ENCODE measurements at regions not wholly inside any gene's neighbourhood (a gene's known extent, or its start where the extent isn't known, plus 50 kb on each side); places are given as distances from the start of the nearest gene placed in this dataset.

GRCh38 chr14:34134484-34134883, 183.6 kb upstream of the EGLN3 start:
- TF ChIP-seq ZFP36 (IDR thresholded peaks at IDR 0.05; ENCODE audit: borderline replicate concordance, partially characterized antibody): no peak
- TF ChIP-seq JUN (IDR thresholded peaks at IDR 0.05): no peak
- TF ChIP-seq RAD21 (conservative IDR thresholded peaks at IDR 0.05 in 1 of 2, IDR thresholded peaks at IDR 0.05 in 1 of 2): no peak
- TF ChIP-seq CTCF (IDR thresholded peaks at IDR 0.05): no peak
- no peak for TF ChIP-seq HOXA7 (CRISPR knock-in tag; IDR thresholded peaks at IDR 0.05)
- TF ChIP-seq NFE2L2 (conservative IDR thresholded peaks at IDR 0.05; ENCODE audit: low read length): no peak
- TF ChIP-seq EP300 (IDR thresholded peaks at IDR 0.05): no peak
- no peak for TF ChIP-seq USF2 (IDR thresholded peaks at IDR 0.05)
- no peak for TF ChIP-seq REST (IDR thresholded peaks at IDR 0.05)
- TF ChIP-seq MAZ (IDR thresholded peaks at IDR 0.05; ENCODE audit: borderline replicate concordance, low read depth, low read length): no peak
